Transverse colon (tissue), 4 donors: ENCODE measurements at regions not wholly inside any gene's neighbourhood (a gene's known extent, or its start where the extent isn't known, plus 50 kb on each side); places are given as distances from the start of the nearest gene placed in this dataset.

Source experiments
- DNase-seq: peaks from one replicate; pipeline ENCODE4 v3.0.0-alpha.2; 2019
- H3K27ac ChIP-seq, 4 donors: fragments of 200-600 bp; sonication (generic); 2 replicates each; pipeline ENCODE4 v1.5.1; 2016 to 2018; ENCODE audit warnings: inconsistent platforms in 4 of 4
- H3K27me3 ChIP-seq: fragments of 200-600 bp; sonication (generic); 2 replicates; pipeline ENCODE4 v1.5.1; 2017; ENCODE audit warnings: inconsistent platforms
- H3K36me3 ChIP-seq, 4 donors: fragments of 200-600 bp; sonication (generic); 2 replicates each; pipeline ENCODE4 v1.5.1; 2017 to 2019; ENCODE audit warnings: inconsistent platforms in 4 of 4
- H3K4me1 ChIP-seq, 4 donors: fragments of 200-600 bp; sonication (generic); 2 replicates each; pipeline ENCODE4 v1.5.1; 2017 to 2020; ENCODE audit warnings: inconsistent platforms in 4 of 4
- H3K4me3 ChIP-seq, 4 donors: fragments of 200-600 bp; sonication (generic); 1 replicate in 1 of 4; 2 replicates in 3 of 4; pipeline versions ENCODE4 v1.5.1 to v1.6.1; 2017 to 2019; ENCODE audit warnings: inconsistent platforms in 4 of 4
- H3K9me3 ChIP-seq, 2 donors: fragments of 200-600 bp; sonication (generic); 2 replicates each; pipeline ENCODE4 v1.5.1; 2017 to 2019; ENCODE audit warnings: inconsistent platforms in 2 of 2
- EP300 ChIP-seq: sonication (generic); formaldehyde crosslinking; IDR thresholded peaks from one replicate; pipeline ENCODE4 v1.6.1; 2017; ENCODE audit warnings: antibody characterized with exemption, low read depth
- POLR2A ChIP-seq: fragments of 450-650 bp; IDR thresholded peaks from one replicate; pipeline ENCODE4 v1.6.1; 2016; ENCODE audit warnings: antibody characterized with exemption, mild to moderate bottlenecking, moderate library complexity
- POLR2AphosphoS5 ChIP-seq, 3 donors: sonication (generic); formaldehyde crosslinking; IDR thresholded peaks; one replicate each; pipeline ENCODE4 v1.6.1; 2016; ENCODE audit warnings: antibody characterized with exemption in 3 of 3
- WGBS, 2 donors: methylation state at CpG; one replicate each; pipeline ENCODE4 v1.1.5; 2018; ENCODE audit warnings: low coverage in 1 of 2; 5-methylcytosine and 5-hydroxymethylcytosine counted together
- in situ Hi-C, 4 donors: fragments of 200-750 bp; cut with MboI; loops; one replicate each; pipeline versions ENCODE4 v1.15.0 to v1.15.1; 2017; ENCODE audit warnings: low sequenced_read_pairs in 3 of 4, low pct_ligation_motif_present in 1 of 4, low pct_unique_long_range_greater_than_20kb in 1 of 4
- intact Hi-C: fragments of 100-400 bp; cut with DNase I; formaldehyde crosslinking; loops from one replicate; pipeline ENCODE4 v1.15.1; 2023; ENCODE audit warnings: low total_unique reads
- TF ChIP-seq, protein P1 (sequence below), 5 experiments: fragments of 200-600 bp in 3 of 5; fragments of 450-650 bp in 2 of 5; sonication (generic) in 3 of 5; IDR thresholded peaks; 1 replicate in 2 of 5; 2 replicates in 3 of 5; pipeline ENCODE4 v1.5.1; 2016 to 2017; ENCODE audit warnings: antibody characterized with exemption in 5 of 5, inconsistent platforms in 3 of 5, mild to moderate bottlenecking in 2 of 5, moderate library complexity in 1 of 5

DNA sequence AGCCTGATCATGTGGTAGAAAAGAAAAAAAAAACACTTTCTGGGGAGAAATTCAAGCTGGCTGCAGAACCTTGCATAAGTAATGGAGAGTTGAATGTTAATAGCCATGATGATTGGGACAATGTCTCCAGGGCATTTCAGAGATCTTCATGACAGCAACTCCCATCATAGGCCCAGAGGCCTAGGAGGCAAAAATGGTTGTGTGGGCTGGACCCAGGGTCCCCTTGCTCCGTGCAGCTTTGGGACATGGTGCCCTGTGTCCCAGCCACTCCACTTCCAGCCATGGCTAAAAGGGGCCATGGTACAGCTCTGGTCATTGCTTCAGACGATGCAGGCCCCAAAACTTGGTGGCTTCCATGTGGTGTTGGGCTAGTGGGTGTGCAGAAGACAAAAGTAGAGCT is 1170.9 kb downstream of the C4orf33 start:
- Histone ChIP-seq H3K4me1 (no peaks in the 10 kb centered on the region), H3K4me3 (no peak overlapping the region), H3K27me3 (no peaks in the 10 kb centered on the region), H3K36me3 (no peaks in the 10 kb centered on the region), H3K27ac (no peak overlapping the region), H3K9me3 (no peaks in the 10 kb centered on the region)
- DNase-seq: no peak
- intact Hi-C loops (no loop called here), in situ Hi-C loops (no loop called here)
- WGBS, 2 donors: 42% methylated on average over 2 of the region's 2 CpGs; no CpG with 5 or more reads in 1 of the 2 donors
- TF ChIP-seq, protein P1, sequence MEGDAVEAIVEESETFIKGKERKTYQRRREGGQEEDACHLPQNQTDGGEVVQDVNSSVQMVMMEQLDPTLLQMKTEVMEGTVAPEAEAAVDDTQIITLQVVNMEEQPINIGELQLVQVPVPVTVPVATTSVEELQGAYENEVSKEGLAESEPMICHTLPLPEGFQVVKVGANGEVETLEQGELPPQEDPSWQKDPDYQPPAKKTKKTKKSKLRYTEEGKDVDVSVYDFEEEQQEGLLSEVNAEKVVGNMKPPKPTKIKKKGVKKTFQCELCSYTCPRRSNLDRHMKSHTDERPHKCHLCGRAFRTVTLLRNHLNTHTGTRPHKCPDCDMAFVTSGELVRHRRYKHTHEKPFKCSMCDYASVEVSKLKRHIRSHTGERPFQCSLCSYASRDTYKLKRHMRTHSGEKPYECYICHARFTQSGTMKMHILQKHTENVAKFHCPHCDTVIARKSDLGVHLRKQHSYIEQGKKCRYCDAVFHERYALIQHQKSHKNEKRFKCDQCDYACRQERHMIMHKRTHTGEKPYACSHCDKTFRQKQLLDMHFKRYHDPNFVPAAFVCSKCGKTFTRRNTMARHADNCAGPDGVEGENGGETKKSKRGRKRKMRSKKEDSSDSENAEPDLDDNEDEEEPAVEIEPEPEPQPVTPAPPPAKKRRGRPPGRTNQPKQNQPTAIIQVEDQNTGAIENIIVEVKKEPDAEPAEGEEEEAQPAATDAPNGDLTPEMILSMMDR (IDR thresholded peaks at IDR 0.05): no peak
- TF ChIP-seq POLR2AphosphoS5 (IDR thresholded peaks at IDR 0.05) (no peak), EP300 (no peak)

DNA sequence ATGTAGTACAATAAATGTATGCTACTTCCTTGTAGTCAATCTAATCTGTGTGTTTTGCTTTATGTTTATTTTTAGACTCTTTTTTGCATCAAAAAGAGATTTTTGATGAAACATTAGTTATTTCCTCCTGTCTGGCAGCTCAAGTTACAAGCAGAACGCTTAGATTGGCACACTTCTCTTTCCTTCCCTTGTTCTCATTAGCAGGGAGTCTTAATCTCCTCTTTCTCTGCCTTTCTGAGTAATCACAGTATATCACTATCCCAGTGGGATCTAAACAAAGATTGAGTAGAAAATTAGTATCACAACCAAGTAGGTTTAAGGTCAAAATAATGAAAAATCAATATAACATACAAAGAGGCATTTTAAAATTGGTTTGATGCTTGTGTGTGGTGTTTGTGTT is 1192.6 kb downstream of the C4orf33 start:
- intact Hi-C loops (no loop called here), in situ Hi-C loops (no loop called here)
- H3K27ac ChIP-seq: no peak overlapping the region
- no peaks in the 10 kb centered on the region for H3K9me3 ChIP-seq
- H3K4me1 ChIP-seq: no peaks in the 10 kb centered on the region
- H3K4me3 ChIP-seq: no peak overlapping the region
- no peak for DNase-seq
- 19 to 34% methylated on average over 1 of the region's 1 CpG for WGBS, 2 donors
- no peak for TF ChIP-seq POLR2A
- TF ChIP-seq EP300: no peak
- no peak for TF ChIP-seq POLR2AphosphoS5 (IDR thresholded peaks at IDR 0.05)
- TF ChIP-seq, protein P1 (IDR thresholded peaks at IDR 0.05): no peak
- H3K36me3 ChIP-seq: no peaks in the 10 kb centered on the region
- H3K27me3 ChIP-seq: no peaks in the 10 kb centered on the region

DNA sequence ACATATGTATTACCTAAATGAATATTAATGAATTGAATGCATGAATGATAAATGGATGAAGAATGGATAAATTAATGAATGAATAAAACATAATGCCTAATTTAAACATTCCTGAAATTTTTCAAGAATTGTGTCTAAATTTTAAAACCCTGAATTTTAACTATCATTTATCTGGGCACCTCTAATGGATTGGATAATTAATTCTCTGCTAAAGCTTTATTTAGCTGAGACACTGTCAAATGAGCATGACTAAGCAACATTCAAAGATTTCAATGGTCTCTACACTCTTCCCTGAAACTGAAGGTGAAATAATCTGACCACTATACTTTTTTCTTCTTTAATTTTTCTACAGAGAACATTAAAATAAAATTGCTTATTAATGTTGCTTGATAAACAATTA is 1197.7 kb downstream of the C4orf33 start:
- DNase-seq: no peak
- H3K4me3 ChIP-seq: no peak overlapping the region
- H3K4me1 ChIP-seq: no peaks in the 10 kb centered on the region
- no peak overlapping the region for H3K27ac ChIP-seq
- H3K9me3 ChIP-seq: no peaks in the 10 kb centered on the region
- no peaks in the 10 kb centered on the region for H3K27me3 ChIP-seq
- H3K36me3 ChIP-seq: no peaks in the 10 kb centered on the region
- in situ Hi-C loops: no loop called here
- intact Hi-C loops: no loop called here
- no peak for TF ChIP-seq POLR2AphosphoS5 (IDR thresholded peaks at IDR 0.05)
- TF ChIP-seq EP300: no peak
- TF ChIP-seq, protein P1 (IDR thresholded peaks at IDR 0.05): no peak
- no peak for TF ChIP-seq POLR2A

DNA sequence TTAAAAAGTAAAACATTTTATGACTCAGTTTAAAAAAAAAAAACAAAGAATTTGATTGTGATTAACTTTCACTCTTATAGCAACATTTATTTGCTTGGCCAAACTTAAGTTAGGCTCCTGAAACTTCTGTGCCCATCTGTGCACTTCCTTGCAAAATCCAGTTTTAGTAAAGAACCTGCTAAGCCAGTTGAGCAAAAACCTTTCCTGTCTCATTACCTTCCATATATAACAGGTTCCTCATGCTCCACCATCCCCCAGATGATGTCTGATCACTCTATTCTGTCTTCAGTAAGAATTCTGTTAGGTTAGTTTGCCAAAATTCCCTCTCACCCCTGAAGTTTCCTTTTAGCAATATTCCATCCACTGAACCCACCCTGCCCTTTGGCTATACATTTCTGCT is 1200.5 kb downstream of the C4orf33 start:
- no peaks in the 10 kb centered on the region for H3K36me3 ChIP-seq
- no peaks in the 10 kb centered on the region for H3K9me3 ChIP-seq
- H3K27ac ChIP-seq: no peak overlapping the region
- in situ Hi-C loops: no loop called here
- TF ChIP-seq, protein P1 (IDR thresholded peaks at IDR 0.05): no peak
- TF ChIP-seq POLR2AphosphoS5 (IDR thresholded peaks at IDR 0.05): no peak
- no peak for TF ChIP-seq POLR2A
- no peak for TF ChIP-seq EP300
- intact Hi-C loops: no loop called here
- H3K4me1 ChIP-seq: no peaks in the 10 kb centered on the region
- no peak overlapping the region for H3K4me3 ChIP-seq
- no peak for DNase-seq
- no peaks in the 10 kb centered on the region for H3K27me3 ChIP-seq
